ENCODE measurements at regions not wholly inside any gene's neighbourhood (a gene's known extent, or its start where the extent isn't known, plus 50 kb on each side); places are given as distances from the start of the nearest gene placed in this dataset.
A peak's percentile ranks its signal among the peaks of the same experiment; 100 is the strongest.
"Not testable (repeated sequence)": the region's sequence is repeated elsewhere in the genome, so short reads cannot be mapped to it uniquely, and the experiment has no call there.

- H3K9me3 Mint-ChIP-seq: no peaks in the 10 kb centered on the region
- H3K36me3 Mint-ChIP-seq: no peaks in the 10 kb centered on the region
- H3K27me3 Mint-ChIP-seq: peaks cover 26% of the 10 kb centered on the region
- no peak overlapping the region for H3K27ac Mint-ChIP-seq
- peaks cover 4 to 10% (median 5%) of the 10 kb centered on the region in 3 donors for H3K4me1 Mint-ChIP-seq
- H3K4me3 Mint-ChIP-seq: no peak overlapping the region
Measured at GRCh38 chr20:48378976-48379675, 448.7 kb downstream of the PREX1 start.

DNA sequence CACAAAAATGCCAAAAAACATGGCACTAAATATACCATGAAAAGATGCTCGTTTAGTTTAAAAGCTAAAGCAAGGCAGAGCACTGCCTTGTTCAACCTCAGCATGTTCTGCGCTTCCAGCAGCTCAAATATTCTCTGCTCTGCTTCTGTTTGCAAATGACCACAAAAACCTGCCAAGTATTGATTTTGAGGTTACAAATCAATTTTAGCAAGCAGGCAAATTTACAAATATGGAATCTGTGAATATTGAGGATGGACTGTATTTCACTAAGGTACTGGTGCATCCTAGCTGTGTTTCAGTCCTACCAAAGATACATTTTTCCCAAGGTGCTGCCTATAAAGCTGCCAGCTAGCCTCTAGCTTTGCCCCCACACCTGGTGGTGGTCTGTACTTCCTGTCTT lies 449.9 kb downstream of the PREX1 start:
- peaks cover 0 to 2% (median 0%) of the 10 kb centered on the region in 3 donors for H3K9me3 Mint-ChIP-seq
- H3K36me3 Mint-ChIP-seq: no peaks in the 10 kb centered on the region
- H3K4me1 Mint-ChIP-seq: peaks cover 4 to 7% (median 5%) of the 10 kb centered on the region in 3 donors
- peaks cover 35% of the 10 kb centered on the region for H3K27me3 Mint-ChIP-seq
- no peak overlapping the region for H3K27ac Mint-ChIP-seq
- no peak overlapping the region for H3K4me3 Mint-ChIP-seq

DNA sequence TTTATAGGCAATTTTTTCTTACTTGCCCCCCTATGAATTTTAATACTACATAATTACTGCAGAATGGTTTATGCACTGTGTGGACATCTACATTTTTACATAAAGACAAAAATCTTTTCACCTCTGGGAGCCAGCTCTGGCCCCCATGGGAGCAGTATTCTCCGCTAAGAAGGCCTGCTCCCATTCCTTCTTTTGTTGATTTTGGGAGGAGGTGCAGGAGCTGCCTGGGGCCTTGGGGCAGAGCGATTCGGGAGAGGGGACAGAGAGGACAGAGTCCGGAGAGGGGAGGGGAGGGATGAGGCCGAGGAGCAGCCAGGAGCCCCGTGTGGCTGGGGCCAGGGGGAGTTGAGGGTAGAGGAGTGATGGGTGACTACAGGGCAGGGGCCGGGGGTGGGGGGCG lies 452.0 kb downstream of the PREX1 start:
- Mint-ChIP-seq H3K4me3 (no peak overlapping the region), H3K36me3 (no peaks in the 10 kb centered on the region), H3K4me1 (peaks cover 5 to 10% (median 9%) of the 10 kb centered on the region in 3 donors), H3K9me3 (peaks cover 0 to 2% (median 0%) of the 10 kb centered on the region in 3 donors), H3K27ac (no peak overlapping the region), H3K27me3 (peaks cover 29% of the 10 kb centered on the region)

DNA sequence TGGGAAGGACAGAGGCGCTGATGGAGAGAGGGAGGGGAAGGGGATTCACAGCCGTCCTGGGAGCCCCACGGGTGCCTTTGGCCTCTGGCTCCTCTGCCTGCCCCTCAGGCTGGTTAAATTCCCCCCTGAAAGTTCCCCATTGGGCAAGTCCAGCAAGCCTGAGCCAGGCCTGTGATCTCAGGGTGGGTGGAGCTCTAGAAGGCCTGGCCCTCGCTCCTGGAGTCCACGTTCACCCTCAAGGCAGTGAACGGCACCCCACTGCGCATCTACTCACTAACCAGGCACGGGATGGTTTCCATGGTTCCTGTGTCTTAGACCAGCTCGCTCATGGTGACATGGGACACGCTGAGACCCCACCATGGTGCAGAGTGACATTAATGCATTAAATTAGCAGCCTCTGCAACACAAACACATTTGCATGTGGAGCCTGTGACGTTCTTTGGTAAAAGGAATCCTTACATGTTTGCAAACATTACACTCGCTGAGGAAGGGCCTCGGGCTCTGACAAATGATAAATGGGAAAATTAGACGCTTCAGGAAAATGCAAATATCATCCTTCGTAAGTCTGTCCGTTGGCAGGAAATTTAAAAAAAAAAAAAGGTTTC lies 452.7 kb downstream of the PREX1 start:
- Mint-ChIP-seq H3K27me3 (peaks cover 29% of the 10 kb centered on the region), H3K27ac (peak overlapping the region in 1 of 3 donors; percentile 23), H3K4me3 (peak overlapping the region in 1 of 4 donors; percentile 37), H3K4me1 (peaks cover 5 to 11% (median 11%) of the 10 kb centered on the region in 3 donors), H3K36me3 (no peaks in the 10 kb centered on the region), H3K9me3 (peaks cover 0 to 2% (median 0%) of the 10 kb centered on the region in 3 donors)

GRCh38 chr20:48374031-48374907 lies 453.5 kb downstream of the PREX1 start:
- H3K27ac Mint-ChIP-seq, H3K36me3 Mint-ChIP-seq, H3K9me3 Mint-ChIP-seq, H3K4me3 Mint-ChIP-seq: not testable (repeated sequence)
- peaks cover 5 to 11% (median 11%) of the 10 kb centered on the region in 3 donors for H3K4me1 Mint-ChIP-seq
- peaks cover 29% of the 10 kb centered on the region for H3K27me3 Mint-ChIP-seq

DNA sequence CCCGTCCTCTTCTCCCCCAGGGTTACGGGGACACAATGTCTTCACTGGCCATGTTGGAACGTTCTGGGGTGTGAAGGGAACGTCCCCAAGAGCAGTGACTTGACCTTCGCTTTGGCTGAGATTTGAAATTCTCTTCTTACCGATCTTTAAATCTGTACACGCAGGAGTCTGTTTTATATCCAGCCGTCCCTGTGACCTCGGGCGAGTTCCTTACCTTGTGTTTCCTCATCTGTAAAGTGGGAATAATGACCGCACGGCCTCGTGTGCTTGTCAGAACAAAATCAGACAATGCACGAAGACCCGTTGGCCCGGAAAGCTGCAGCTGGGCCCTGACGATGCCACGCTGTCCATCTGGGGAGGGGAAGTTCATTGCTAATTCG lies 454.3 kb downstream of the PREX1 start:
- Mint-ChIP-seq H3K4me1 (peaks cover 5 to 16% (median 11%) of the 10 kb centered on the region in 3 donors), H3K9me3 (peaks cover 0 to 2% (median 0%) of the 10 kb centered on the region in 3 donors), H3K36me3 (no peaks in the 10 kb centered on the region), H3K27me3 (peaks cover 29% of the 10 kb centered on the region), H3K27ac (no peak overlapping the region), H3K4me3 (no peak overlapping the region)

DNA sequence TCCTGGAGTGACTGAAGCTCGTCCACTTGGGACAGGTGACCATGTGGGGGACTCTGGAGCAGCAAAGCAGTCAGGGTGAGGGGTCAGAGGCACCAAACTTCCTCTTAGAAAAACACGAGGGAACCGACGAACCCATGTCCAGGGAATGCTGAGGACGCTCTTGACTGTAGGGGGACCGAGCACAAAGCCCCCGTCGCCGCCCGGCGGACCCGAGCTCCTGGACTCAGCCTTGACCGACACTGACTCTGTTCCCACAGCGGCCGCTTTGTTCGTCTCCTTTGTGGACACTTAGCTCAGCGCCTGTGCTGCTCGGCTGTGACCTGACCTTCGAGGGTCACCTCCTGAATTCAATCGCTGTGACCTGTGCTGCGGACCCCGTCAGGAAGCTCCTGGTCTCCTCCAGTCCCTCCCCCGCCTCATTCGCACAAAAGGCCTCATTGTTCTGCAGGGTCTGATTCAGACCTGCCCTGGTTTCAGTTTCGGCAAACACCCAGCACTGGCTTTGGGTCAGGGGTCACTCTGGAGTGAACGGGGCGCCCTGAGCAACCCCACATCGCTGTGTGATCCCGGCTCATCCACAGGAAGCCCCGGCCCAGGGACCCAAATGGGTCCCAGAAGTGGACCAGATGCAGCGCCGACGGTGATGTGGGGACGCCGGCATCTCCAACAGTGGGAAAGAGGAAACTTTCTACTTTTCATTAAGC lies 454.8 kb downstream of the PREX1 start:
- H3K4me1 Mint-ChIP-seq: peaks cover 6 to 19% (median 11%) of the 10 kb centered on the region in 3 donors
- H3K27ac Mint-ChIP-seq, H3K36me3 Mint-ChIP-seq, H3K4me3 Mint-ChIP-seq, H3K9me3 Mint-ChIP-seq: not testable (repeated sequence)
- H3K27me3 Mint-ChIP-seq: peaks cover 29% of the 10 kb centered on the region

GRCh38 chr20:48371211-48371610 lies 456.6 kb downstream of the PREX1 start:
- Mint-ChIP-seq H3K4me3 (no peak overlapping the region), H3K36me3 (peaks cover 3% of the 10 kb centered on the region), H3K27ac (peak overlapping the region in 1 of 3 donors; percentile 28), H3K9me3 (peaks cover 0 to 5% (median 2%) of the 10 kb centered on the region in 3 donors), H3K27me3 (peaks cover 24% of the 10 kb centered on the region), H3K4me1 (peaks cover 7 to 23% (median 11%) of the 10 kb centered on the region in 3 donors)

GRCh38 chr20:48368580-48369021 lies 459.2 kb downstream of the PREX1 start:
- Mint-ChIP-seq H3K4me1 (peaks cover 21 to 39% (median 27%) of the 10 kb centered on the region in 3 donors), H3K4me3 (peak overlapping the region in 2 of 4 donors; percentile 60 to 65), H3K36me3 (peaks cover 16% of the 10 kb centered on the region)
- not testable (repeated sequence) for H3K27ac Mint-ChIP-seq, H3K27me3 Mint-ChIP-seq, H3K9me3 Mint-ChIP-seq

- H3K36me3 Mint-ChIP-seq: peaks cover 18% of the 10 kb centered on the region
- H3K4me1 Mint-ChIP-seq: peaks cover 27 to 41% (median 27%) of the 10 kb centered on the region in 3 donors
- H3K27ac Mint-ChIP-seq, H3K9me3 Mint-ChIP-seq, H3K27me3 Mint-ChIP-seq: not testable (repeated sequence)
- H3K4me3 Mint-ChIP-seq: peak overlapping the region in 1 of 4 donors; percentile 84
Measured at GRCh38 chr20:48367541-48368358, 460.0 kb downstream of the PREX1 start.

GRCh38 chr20:48366230-48366629 lies 461.6 kb downstream of the PREX1 start:
- Mint-ChIP-seq H3K36me3 (peaks cover 21% of the 10 kb centered on the region), H3K4me1 (peaks cover 26 to 45% (median 31%) of the 10 kb centered on the region in 3 donors)

DNA sequence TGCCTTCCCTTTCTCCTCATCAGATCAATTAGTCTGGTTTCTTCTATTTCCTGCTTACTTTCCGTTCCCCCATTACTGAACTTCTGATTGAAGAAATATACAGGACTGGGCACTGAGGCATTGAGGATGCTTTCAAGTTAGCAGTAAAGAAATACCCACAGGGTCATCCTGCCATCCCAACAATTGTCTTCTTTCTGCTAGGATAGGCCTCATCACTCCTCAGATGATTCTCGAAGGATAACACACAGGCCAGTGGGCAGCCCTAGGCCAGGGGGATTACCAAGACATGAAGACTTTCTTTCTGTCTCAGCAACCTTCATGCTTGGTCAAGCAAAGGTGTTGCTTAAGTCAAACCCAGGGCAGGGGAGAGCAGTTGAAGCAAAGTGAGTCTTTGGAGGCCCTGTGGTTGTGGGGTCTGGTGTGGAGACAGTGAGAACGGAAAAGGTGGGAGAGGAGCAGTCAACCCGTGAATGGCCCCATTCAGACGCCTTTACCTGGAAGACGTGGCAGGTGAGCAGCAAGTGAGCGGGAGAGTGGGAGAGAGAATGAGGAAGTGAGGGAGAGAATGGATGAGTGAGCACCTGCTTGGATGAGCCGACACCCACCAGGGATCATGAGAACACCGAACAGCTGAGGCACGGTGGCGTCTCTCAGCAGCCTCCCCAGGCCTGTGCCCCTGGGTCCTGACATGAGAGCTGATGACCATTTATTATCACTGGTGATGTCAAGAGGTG lies 462.9 kb downstream of the PREX1 start:
- peaks cover 21% of the 10 kb centered on the region for H3K36me3 Mint-ChIP-seq
- H3K27ac Mint-ChIP-seq: peak overlapping the region; percentile 89 to 95 (median 92)
- peaks cover 29 to 49% (median 40%) of the 10 kb centered on the region in 3 donors for H3K4me1 Mint-ChIP-seq
- H3K9me3 Mint-ChIP-seq: peaks cover 0 to 5% (median 0%) of the 10 kb centered on the region in 3 donors
- no peaks in the 10 kb centered on the region for H3K27me3 Mint-ChIP-seq
- peak overlapping the region in 3 of 4 donors; percentile 65 to 91 (median 79) for H3K4me3 Mint-ChIP-seq

More at GRCh38 chr20:48366230-48366629, 461.6 kb downstream of the PREX1 start:
- Mint-ChIP-seq H3K27me3 (no peaks in the 10 kb centered on the region), H3K9me3 (peaks cover 0 to 5% (median 0%) of the 10 kb centered on the region in 3 donors), H3K27ac (peak overlapping the region in 1 of 3 donors; percentile 65), H3K4me3 (peak overlapping the region in 2 of 4 donors; percentile 42 to 45)

- Mint-ChIP-seq H3K4me1 (peaks cover 29 to 57% (median 47%) of the 10 kb centered on the region in 3 donors), H3K27ac (peak overlapping the region; percentile 89 to 95 (median 92)), H3K9me3 (peaks cover 0 to 5% (median 0%) of the 10 kb centered on the region in 3 donors), H3K27me3 (no peaks in the 10 kb centered on the region), H3K4me3 (peak overlapping the region in 2 of 4 donors; percentile 46 to 79), H3K36me3 (peaks cover 21% of the 10 kb centered on the region)
Measured at GRCh38 chr20:48364055-48364454, 463.7 kb downstream of the PREX1 start.

Data from IgD-negative memory B cell (primary cell).